Liver (tissue), 8 donors: ENCODE measurements at regions not wholly inside any gene's neighbourhood (a gene's known extent, or its start where the extent isn't known, plus 50 kb on each side); places are given as distances from the start of the nearest gene placed in this dataset.

ENCODE experiments used
- DNase-seq: peaks from one replicate; pipeline ENCODE4 v3.0.0-alpha.2; 2017; ENCODE audit warnings: low spot score
- H3K27ac ChIP-seq, 2 donors: one replicate each; pipeline ENCODE4 v1.7.0; 2013; ENCODE audit warnings: inconsistent platforms in 2 of 2, low read length in 2 of 2, control low read depth in 1 of 2, low read depth in 1 of 2, mild to moderate bottlenecking in 1 of 2
- H3K27me3 ChIP-seq, 4 donors: one replicate each; pipeline versions ENCODE4 v1.6.1 to v1.7.0; 2013; ENCODE audit warnings: low read length in 3 of 4, inconsistent platforms in 1 of 4, mild to moderate bottlenecking in 1 of 4, moderate library complexity in 1 of 4; ENCODE audit not compliant: control insufficient read depth in 4 of 4, insufficient read depth in 4 of 4
- H3K36me3 ChIP-seq, 4 donors: one replicate each; pipeline versions ENCODE4 v1.6.1 to v1.7.0; 2013; ENCODE audit warnings: low read length in 3 of 4, mild to moderate bottlenecking in 3 of 4, low read depth in 1 of 4, moderate library complexity in 1 of 4; ENCODE audit not compliant: control insufficient read depth in 4 of 4, insufficient read depth in 3 of 4
- H3K4me1 ChIP-seq, 4 donors: one replicate each; pipeline versions ENCODE4 v1.6.1 to v1.7.0; 2013; ENCODE audit warnings: low read length in 3 of 4, mild to moderate bottlenecking in 3 of 4, moderate library complexity in 1 of 4; ENCODE audit not compliant: control insufficient read depth in 4 of 4, insufficient read depth in 4 of 4
- H3K4me3 ChIP-seq, 3 donors: one replicate each; pipeline versions ENCODE4 v1.6.1 to v1.7.0; 2013; ENCODE audit warnings: low read length in 3 of 3, control low read depth in 1 of 3, low read depth in 1 of 3, mild to moderate bottlenecking in 1 of 3
- H3K9ac ChIP-seq, 2 donors: one replicate each; pipeline ENCODE4 v1.7.0; 2013; ENCODE audit warnings: low read length in 2 of 2, mild to moderate bottlenecking in 2 of 2, moderate library complexity in 2 of 2, control low read depth in 1 of 2, low read depth in 1 of 2
- H3K9me3 ChIP-seq, 4 donors: one replicate each; pipeline versions ENCODE4 v1.6.1 to v1.7.0; 2013; ENCODE audit warnings: low read length in 3 of 4; ENCODE audit not compliant: control insufficient read depth in 4 of 4
- FOXA1 ChIP-seq: IDR thresholded peaks from 2 replicates; pipeline ENCODE4 v1.6.1; 2016; ENCODE audit warnings: antibody characterized with exemption
- FOXA2 ChIP-seq: IDR thresholded peaks from 2 replicates; pipeline ENCODE4 v1.6.1; 2016; ENCODE audit warnings: antibody characterized with exemption
- GABPA ChIP-seq, 2 donors: IDR thresholded peaks in 1 of 2; conservative IDR thresholded peaks in 1 of 2; 2 replicates each; pipeline ENCODE4 v1.6.1; 2016; ENCODE audit warnings: antibody characterized with exemption in 2 of 2, mild to moderate bottlenecking in 1 of 2, moderate library complexity in 1 of 2
- HNF4A ChIP-seq, 2 donors: conservative IDR thresholded peaks; 2 replicates each; pipeline ENCODE4 v1.6.1; 2016; ENCODE audit warnings: antibody characterized with exemption in 2 of 2, mild to moderate bottlenecking in 2 of 2
- HNF4G ChIP-seq: IDR thresholded peaks from 2 replicates; pipeline ENCODE4 v1.6.1; 2016; ENCODE audit warnings: antibody characterized with exemption
- JUND ChIP-seq, 2 donors: IDR thresholded peaks; 2 replicates each; pipeline ENCODE4 v1.6.1; 2016; ENCODE audit warnings: antibody characterized with exemption in 2 of 2
- NR2F2 ChIP-seq: IDR thresholded peaks from 2 replicates; pipeline ENCODE4 v1.6.1; 2016; ENCODE audit warnings: antibody characterized with exemption
- RAD21 ChIP-seq, 2 donors: IDR thresholded peaks; 2 replicates each; pipeline ENCODE4 v1.6.1; 2016; ENCODE audit warnings: antibody characterized with exemption in 2 of 2, mild to moderate bottlenecking in 2 of 2
- RXRA ChIP-seq, 2 donors: IDR thresholded peaks; 2 replicates each; pipeline ENCODE4 v1.6.1; 2017 to 2018; ENCODE audit warnings: antibody characterized with exemption in 2 of 2, mild to moderate bottlenecking in 1 of 2
- SP1 ChIP-seq: IDR thresholded peaks from 2 replicates; pipeline ENCODE4 v1.6.1; 2018; ENCODE audit warnings: antibody characterized with exemption, mild to moderate bottlenecking
- TAF1 ChIP-seq: conservative IDR thresholded peaks from 2 replicates; pipeline ENCODE4 v1.6.1; 2016; ENCODE audit warnings: antibody characterized with exemption, mild to moderate bottlenecking
- WGBS: extraction: QIAGEN DNeasy Blood & Tissue Kit; methylation state at CpG from one replicate; pipeline ENCODE4 v1.1.7; 2013; 5-methylcytosine and 5-hydroxymethylcytosine counted together
- TF ChIP-seq, protein P1 (sequence below): IDR thresholded peaks from 2 replicates; pipeline ENCODE4 v1.6.1; 2016; ENCODE audit warnings: antibody characterized with exemption
- TF ChIP-seq, protein P2 (sequence below): IDR thresholded peaks from 2 replicates; pipeline ENCODE4 v1.6.1; 2016; ENCODE audit warnings: antibody characterized with exemption, mild to moderate bottlenecking
- TF ChIP-seq, protein P3 (sequence below): fragments of 150-350 bp; IDR thresholded peaks from 2 replicates; pipeline ENCODE4 v1.5.1; 2017; ENCODE audit warnings: improper control_type of control experiment, low read depth, low read length; ENCODE audit not compliant: missing input control
- TF ChIP-seq, protein P4 (sequence below): IDR thresholded peaks from 2 replicates; pipeline ENCODE4 v1.6.1; 2016; ENCODE audit warnings: antibody characterized with exemption
- TF ChIP-seq, protein P5 (sequence below): IDR thresholded peaks from 2 replicates; pipeline ENCODE4 v1.6.1; 2016; ENCODE audit warnings: antibody characterized with exemption
- donor health status: healthy.
- donor health status: healthy.
- donor health status: healthy.
- donor health status: healthy.
- donor health status: healthy.

DNA sequence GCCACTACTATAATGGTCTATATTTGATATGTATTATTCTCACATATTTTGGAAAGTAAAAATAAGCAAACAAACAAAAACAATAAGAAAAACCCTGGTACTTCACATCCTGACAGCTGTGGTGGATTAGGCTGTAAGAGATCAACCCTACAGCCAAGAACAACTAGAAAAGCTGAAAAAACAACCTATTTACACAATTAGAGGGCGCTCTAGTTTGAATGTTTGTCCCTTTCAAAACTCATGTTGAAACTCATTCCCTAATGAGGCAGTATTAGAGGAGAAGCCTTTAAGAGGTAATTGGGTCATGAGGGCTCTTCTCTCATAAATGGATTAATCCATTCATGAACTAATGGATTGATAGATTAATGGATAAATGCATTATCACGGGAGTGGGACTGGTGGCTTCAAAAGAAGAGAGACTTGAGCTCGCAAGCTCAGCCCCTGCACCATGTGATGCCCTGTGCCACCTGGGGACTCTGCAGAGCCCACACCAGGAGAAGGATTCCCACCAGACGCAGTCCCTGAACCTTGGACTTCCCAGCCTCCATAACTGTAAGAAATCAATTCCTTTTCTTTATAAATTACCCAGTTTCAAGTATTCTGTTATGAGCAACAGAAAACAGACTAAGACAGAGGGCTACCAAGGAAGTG is 733.9 kb upstream of the ARGLU1 start:
- Histone ChIP-seq H3K4me1 (no peaks in the 10 kb centered on the region), H3K9ac (no peak overlapping the region), H3K9me3 (no peaks in the 10 kb centered on the region), H3K4me3 (no peak overlapping the region), H3K27me3 (no peaks in the 10 kb centered on the region), H3K36me3 (no peaks in the 10 kb centered on the region), H3K27ac (no peak overlapping the region)
- WGBS = 66% methylated on average over 4 of the region's 4 CpGs
- no peak for DNase-seq
- TF ChIP-seq SP1 (no peak), FOXA2 (no peak), HNF4G (no peak), TAF1 (no peak)
- TF ChIP-seq, protein P1, sequence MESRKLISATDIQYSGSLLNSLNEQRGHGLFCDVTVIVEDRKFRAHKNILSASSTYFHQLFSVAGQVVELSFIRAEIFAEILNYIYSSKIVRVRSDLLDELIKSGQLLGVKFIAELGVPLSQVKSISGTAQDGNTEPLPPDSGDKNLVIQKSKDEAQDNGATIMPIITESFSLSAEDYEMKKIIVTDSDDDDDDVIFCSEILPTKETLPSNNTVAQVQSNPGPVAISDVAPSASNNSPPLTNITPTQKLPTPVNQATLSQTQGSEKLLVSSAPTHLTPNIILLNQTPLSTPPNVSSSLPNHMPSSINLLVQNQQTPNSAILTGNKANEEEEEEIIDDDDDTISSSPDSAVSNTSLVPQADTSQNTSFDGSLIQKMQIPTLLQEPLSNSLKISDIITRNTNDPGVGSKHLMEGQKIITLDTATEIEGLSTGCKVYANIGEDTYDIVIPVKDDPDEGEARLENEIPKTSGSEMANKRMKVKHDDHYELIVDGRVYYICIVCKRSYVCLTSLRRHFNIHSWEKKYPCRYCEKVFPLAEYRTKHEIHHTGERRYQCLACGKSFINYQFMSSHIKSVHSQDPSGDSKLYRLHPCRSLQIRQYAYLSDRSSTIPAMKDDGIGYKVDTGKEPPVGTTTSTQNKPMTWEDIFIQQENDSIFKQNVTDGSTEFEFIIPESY = no peak
- TF ChIP-seq, protein P2, sequence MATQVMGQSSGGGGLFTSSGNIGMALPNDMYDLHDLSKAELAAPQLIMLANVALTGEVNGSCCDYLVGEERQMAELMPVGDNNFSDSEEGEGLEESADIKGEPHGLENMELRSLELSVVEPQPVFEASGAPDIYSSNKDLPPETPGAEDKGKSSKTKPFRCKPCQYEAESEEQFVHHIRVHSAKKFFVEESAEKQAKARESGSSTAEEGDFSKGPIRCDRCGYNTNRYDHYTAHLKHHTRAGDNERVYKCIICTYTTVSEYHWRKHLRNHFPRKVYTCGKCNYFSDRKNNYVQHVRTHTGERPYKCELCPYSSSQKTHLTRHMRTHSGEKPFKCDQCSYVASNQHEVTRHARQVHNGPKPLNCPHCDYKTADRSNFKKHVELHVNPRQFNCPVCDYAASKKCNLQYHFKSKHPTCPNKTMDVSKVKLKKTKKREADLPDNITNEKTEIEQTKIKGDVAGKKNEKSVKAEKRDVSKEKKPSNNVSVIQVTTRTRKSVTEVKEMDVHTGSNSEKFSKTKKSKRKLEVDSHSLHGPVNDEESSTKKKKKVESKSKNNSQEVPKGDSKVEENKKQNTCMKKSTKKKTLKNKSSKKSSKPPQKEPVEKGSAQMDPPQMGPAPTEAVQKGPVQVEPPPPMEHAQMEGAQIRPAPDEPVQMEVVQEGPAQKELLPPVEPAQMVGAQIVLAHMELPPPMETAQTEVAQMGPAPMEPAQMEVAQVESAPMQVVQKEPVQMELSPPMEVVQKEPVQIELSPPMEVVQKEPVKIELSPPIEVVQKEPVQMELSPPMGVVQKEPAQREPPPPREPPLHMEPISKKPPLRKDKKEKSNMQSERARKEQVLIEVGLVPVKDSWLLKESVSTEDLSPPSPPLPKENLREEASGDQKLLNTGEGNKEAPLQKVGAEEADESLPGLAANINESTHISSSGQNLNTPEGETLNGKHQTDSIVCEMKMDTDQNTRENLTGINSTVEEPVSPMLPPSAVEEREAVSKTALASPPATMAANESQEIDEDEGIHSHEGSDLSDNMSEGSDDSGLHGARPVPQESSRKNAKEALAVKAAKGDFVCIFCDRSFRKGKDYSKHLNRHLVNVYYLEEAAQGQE = no peak

DNA sequence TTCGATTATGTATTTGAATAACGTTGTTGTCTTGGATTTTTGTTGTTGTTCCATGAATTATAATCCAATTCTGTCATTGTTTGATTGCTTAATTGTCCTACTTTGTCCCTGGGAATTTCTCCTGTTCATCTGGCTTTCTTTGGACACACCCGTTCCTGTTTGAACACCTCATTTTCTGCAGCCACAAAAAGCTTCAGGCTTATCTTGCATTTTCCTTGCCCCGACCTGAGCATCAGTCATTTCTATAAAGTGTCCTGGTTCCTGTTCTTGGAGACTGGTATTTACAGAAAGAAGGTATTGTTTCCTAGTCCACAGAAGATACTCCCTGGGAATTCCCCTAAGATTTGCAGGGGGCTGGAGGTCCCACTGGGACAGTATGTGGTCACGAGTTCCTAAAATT is 731.8 kb upstream of the ARGLU1 start:
- TF ChIP-seq NR2F2 = no peak
- TF ChIP-seq FOXA2 = no peak
- TF ChIP-seq RAD21 (IDR thresholded peaks at IDR 0.05) = no peak
- no peak for TF ChIP-seq HNF4A (conservative IDR thresholded peaks at IDR 0.05)
- no peak for TF ChIP-seq TAF1
- WGBS = 49% methylated on average over 5 of the region's 5 CpGs
- no peak overlapping the region for H3K9ac ChIP-seq
- H3K4me1 ChIP-seq = no peaks in the 10 kb centered on the region
- DNase-seq = no peak
- no peaks in the 10 kb centered on the region for H3K36me3 ChIP-seq
- H3K27me3 ChIP-seq = no peaks in the 10 kb centered on the region
- H3K4me3 ChIP-seq = no peak overlapping the region
- no peaks in the 10 kb centered on the region for H3K9me3 ChIP-seq
- H3K27ac ChIP-seq = no peak overlapping the region

DNA sequence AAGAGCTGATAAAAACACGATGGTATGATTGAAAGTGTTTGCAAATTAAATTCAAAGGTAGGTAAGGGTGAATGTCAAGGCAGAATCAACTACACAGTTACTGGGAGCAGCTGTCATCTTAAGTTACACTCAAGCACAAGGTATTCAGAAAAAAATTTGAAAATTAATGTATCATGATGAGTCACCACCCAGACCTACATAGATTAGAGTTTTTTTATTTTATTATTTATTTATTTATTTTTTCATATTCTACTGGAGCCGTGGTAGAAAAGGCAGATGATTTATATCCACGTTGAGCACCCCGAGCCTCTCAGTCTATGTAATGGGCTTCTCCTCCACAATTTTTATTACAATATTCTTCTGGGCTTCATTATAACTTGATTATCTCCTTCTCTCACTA is 728.9 kb upstream of the ARGLU1 start:
- no peaks in the 10 kb centered on the region for H3K9me3 ChIP-seq
- H3K36me3 ChIP-seq = no peaks in the 10 kb centered on the region
- H3K27me3 ChIP-seq = no peaks in the 10 kb centered on the region
- no peak overlapping the region for H3K27ac ChIP-seq
- H3K4me3 ChIP-seq = no peak overlapping the region
- H3K4me1 ChIP-seq = no peaks in the 10 kb centered on the region
- WGBS = 73% methylated on average over 4 of the region's 4 CpGs
- no peak for DNase-seq
- H3K9ac ChIP-seq = no peak overlapping the region
- no peak for TF ChIP-seq HNF4A (conservative IDR thresholded peaks at IDR 0.05)
- TF ChIP-seq, protein P3, sequence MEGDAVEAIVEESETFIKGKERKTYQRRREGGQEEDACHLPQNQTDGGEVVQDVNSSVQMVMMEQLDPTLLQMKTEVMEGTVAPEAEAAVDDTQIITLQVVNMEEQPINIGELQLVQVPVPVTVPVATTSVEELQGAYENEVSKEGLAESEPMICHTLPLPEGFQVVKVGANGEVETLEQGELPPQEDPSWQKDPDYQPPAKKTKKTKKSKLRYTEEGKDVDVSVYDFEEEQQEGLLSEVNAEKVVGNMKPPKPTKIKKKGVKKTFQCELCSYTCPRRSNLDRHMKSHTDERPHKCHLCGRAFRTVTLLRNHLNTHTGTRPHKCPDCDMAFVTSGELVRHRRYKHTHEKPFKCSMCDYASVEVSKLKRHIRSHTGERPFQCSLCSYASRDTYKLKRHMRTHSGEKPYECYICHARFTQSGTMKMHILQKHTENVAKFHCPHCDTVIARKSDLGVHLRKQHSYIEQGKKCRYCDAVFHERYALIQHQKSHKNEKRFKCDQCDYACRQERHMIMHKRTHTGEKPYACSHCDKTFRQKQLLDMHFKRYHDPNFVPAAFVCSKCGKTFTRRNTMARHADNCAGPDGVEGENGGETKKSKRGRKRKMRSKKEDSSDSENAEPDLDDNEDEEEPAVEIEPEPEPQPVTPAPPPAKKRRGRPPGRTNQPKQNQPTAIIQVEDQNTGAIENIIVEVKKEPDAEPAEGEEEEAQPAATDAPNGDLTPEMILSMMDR = no peak
- no peak for TF ChIP-seq JUND (IDR thresholded peaks at IDR 0.05)
- TF ChIP-seq, protein P4, sequence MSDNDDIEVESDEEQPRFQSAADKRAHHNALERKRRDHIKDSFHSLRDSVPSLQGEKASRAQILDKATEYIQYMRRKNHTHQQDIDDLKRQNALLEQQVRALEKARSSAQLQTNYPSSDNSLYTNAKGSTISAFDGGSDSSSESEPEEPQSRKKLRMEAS = no peak
- TF ChIP-seq, protein P5, sequence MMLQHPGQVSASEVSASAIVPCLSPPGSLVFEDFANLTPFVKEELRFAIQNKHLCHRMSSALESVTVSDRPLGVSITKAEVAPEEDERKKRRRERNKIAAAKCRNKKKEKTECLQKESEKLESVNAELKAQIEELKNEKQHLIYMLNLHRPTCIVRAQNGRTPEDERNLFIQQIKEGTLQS = no peak
- no peak for TF ChIP-seq RXRA (IDR thresholded peaks at IDR 0.05)
- TF ChIP-seq FOXA1 = no peak
- TF ChIP-seq GABPA (IDR thresholded peaks at IDR 0.05 in 1 of 2, conservative IDR thresholded peaks at IDR 0.05 in 1 of 2) = no peak
- TF ChIP-seq HNF4G = no peak
- TF ChIP-seq SP1 = no peak
- TF ChIP-seq, protein P1 = no peak
- no peak for TF ChIP-seq RAD21 (IDR thresholded peaks at IDR 0.05)
- TF ChIP-seq TAF1 = no peak
